BJ (cell line): ENCODE measurements at regions not wholly inside any gene's neighbourhood (a gene's known extent, or its start where the extent isn't known, plus 50 kb on each side); places are given as distances from the start of the nearest gene placed in this dataset.

Source experiments
- CTCF ChIA-PET: fragments of 350-600 bp; formaldehyde crosslinking; extraction: SDS; loops from one replicate; lab custom pipeline; 2021; ENCODE audit warnings: antibody characterized with exemption, inconsistent platforms; lab: Yijun Ruan, JAX
- POLR2A ChIA-PET: fragments of 300-600 bp; sonication (Branson Sonifier 250); formaldehyde crosslinking; extraction: SDS; loops from one replicate; lab custom pipeline; 2021; ENCODE audit warnings: antibody characterized with exemption; lab: Charles Lee
- DNase-seq: peaks from one replicate; pipeline ENCODE4 v3.0.0-alpha.2; 2011; ENCODE audit warnings: low read depth
- H3K27me3 ChIP-seq: 2 replicates; pipeline ENCODE4 v1.6.0; 2011; ENCODE audit warnings: low read length; ENCODE audit not compliant: control insufficient read depth, insufficient read depth
- H3K36me3 ChIP-seq: 2 replicates; pipeline ENCODE4 v1.5.1; 2011; ENCODE audit warnings: low read length; ENCODE audit not compliant: control insufficient read depth, insufficient read depth
- H3K4me3 ChIP-seq: 2 replicates; pipeline ENCODE4 v1.5.1; 2011; ENCODE audit warnings: low read depth, mild to moderate bottlenecking, control low read depth, low read length
- TF ChIP-seq, protein P1 (sequence below): IDR thresholded peaks from 2 replicates; pipeline ENCODE4 v1.5.1; 2011; ENCODE audit warnings: low read depth, mild to moderate bottlenecking, control low read depth, inconsistent platforms, low read length, moderate library complexity; ENCODE audit not compliant: insufficient read depth

DNA sequence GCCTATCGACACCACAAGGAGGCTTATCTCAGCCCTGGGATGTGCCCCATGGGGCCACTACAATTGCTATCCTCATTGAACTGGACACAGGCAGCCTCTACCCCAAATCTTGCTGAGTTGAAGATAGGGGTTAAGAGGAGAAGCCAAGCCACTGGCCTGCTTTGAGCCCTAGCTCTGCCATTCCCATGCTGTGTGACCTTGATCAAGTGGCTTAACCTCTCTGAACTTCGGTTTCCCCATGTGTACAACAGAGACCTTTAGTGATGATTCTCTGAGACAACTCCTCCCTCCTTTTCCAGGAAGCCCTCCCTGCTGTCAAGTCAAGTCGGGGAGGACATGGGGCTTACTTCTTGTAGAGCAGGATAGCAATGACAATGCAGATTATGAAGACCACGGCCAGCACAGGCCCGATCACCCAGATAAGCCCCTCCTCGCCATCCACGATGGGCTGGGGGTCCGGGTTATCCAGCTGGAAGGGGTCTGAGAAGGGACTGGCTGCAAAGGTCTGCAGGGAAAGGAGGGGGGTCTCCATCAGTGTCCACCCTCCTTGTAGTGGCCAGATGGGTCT lies 121.6 kb downstream of the PTPRS start:
- H3K4me3 ChIP-seq = no peak overlapping the region
- peaks cover 62% of the 10 kb centered on the region for H3K36me3 ChIP-seq
- TF ChIP-seq, protein P1, sequence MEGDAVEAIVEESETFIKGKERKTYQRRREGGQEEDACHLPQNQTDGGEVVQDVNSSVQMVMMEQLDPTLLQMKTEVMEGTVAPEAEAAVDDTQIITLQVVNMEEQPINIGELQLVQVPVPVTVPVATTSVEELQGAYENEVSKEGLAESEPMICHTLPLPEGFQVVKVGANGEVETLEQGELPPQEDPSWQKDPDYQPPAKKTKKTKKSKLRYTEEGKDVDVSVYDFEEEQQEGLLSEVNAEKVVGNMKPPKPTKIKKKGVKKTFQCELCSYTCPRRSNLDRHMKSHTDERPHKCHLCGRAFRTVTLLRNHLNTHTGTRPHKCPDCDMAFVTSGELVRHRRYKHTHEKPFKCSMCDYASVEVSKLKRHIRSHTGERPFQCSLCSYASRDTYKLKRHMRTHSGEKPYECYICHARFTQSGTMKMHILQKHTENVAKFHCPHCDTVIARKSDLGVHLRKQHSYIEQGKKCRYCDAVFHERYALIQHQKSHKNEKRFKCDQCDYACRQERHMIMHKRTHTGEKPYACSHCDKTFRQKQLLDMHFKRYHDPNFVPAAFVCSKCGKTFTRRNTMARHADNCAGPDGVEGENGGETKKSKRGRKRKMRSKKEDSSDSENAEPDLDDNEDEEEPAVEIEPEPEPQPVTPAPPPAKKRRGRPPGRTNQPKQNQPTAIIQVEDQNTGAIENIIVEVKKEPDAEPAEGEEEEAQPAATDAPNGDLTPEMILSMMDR = no peak
- DNase-seq = no peak
- POLR2A ChIA-PET = no interaction called here
- CTCF ChIA-PET = no interaction called here
- H3K27me3 ChIP-seq = no peaks in the 10 kb centered on the region

DNA sequence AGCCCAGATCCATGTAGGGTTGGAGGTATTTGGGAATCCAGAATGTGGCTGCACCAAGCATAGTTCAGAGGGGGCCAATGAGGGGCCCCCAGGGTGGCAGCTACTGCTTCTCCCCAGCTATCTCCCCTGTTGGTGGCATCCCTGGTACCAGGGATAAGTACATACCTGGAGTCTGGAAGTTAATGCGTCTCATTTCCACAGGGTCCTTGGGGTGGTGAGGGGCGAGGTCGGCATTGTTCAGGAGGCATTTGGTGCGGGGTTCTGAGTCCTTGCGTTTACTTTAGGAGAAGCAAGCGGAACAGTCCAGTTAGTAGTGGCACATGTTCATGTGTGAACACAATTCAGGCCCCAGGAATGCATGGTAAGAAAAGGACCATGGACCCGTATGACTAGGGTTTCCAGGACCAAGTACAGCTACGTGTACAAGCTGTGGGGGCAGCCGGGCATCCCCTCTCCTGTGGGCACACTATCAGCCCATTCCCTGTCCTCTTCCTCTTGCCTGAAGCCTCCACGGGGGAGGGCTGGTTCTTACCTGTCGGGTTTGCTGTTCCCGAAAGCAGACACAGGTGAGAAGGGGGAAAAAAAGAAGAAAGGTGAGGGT lies 122.3 kb downstream of the PTPRS start:
- TF ChIP-seq, protein P1 = no peak
- ChIA-PET CTCF (no interaction called here), POLR2A (no interaction called here)
- Histone ChIP-seq H3K4me3 (no peak overlapping the region), H3K36me3 (peaks cover 68% of the 10 kb centered on the region), H3K27me3 (no peaks in the 10 kb centered on the region)
- DNase-seq = no peak

DNA sequence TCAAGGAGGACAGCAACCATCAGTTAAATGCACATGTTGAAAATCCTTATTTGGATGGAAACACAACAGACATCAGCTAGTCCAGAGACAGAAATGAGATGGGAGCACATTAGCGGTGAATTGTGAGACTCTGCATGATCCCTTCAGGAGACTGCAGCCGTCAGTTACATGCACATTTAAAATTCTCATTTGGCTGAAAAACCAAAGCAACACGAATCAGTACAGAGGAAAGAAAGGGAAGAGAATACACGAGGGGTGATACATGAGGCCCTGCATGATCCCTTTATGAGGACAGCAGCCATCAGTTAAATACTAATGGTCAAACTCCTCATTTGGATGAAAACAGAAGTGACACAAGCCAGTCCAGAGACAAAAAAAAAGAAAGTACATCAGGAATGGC lies 123.4 kb downstream of the PTPRS start:
- POLR2A ChIA-PET = no interaction called here
- no peaks in the 10 kb centered on the region for H3K27me3 ChIP-seq
- DNase-seq = no peak
- TF ChIP-seq, protein P1 = no peak
- CTCF ChIA-PET = no interaction called here
- no peak overlapping the region for H3K4me3 ChIP-seq
- H3K36me3 ChIP-seq = peaks cover 74% of the 10 kb centered on the region

DNA sequence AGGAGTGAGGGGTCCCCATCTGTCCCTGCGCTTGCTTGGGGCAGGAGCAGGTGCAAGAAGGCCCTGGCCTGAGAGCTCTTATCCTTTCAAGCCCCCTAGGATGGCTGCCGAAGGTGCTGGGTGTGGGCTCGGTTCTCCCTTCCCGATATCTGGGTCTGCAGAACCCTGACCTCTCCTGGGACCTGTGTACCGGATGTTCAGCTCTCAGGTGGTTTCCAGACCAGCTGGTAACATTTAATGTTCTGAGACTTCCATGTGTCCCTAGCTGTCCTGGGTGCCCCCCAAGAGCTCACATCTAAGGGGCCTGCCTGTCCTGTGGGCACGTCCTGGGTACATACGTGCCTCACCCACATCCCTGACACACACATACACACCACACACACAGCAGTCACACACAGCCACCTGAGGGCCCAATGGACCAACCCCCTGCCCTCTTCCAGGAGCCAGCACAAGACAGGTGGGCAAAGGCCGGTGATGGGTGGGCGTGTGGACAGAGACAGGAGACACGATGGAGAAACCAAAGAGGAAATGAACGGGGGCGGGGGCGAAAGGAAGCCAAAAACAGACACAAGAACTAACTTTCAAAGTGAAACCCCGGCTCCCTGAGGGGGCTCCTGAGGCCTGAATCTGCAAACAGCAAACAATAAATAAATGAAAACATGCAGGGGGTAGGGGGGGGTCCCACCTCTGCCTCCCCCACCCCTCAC lies 124.3 kb downstream of the PTPRS start:
- Histone ChIP-seq H3K27me3 (no peaks in the 10 kb centered on the region), H3K36me3 (peaks cover 78% of the 10 kb centered on the region), H3K4me3 (no peak overlapping the region)
- DNase-seq = no peak
- CTCF ChIA-PET = no interaction called here
- POLR2A ChIA-PET = no interaction called here
- TF ChIP-seq, protein P1 = no peak

DNA sequence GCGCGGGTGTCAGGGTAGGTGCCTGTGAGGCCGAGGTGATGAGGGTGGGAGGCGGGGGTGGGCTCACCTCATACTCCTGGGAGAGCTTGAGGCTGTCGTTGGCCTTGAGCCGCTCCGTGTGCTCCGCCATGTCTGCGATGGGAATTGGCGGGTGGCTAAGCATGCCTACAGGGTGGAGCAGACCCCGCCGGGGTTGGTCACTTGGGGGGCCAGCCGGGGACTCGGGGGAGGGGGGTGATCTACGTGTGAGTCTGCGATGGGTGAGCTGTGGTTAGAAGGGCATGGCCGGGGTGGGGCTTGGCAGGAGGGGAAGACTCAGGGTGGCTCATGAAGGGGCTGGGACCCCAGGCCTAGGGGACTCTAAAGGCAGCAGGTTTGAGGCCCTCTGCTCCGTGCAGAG lies 125.2 kb downstream of the PTPRS start:
- TF ChIP-seq, protein P1 = no peak
- POLR2A ChIA-PET = no interaction called here
- no peak for DNase-seq
- peaks cover 76% of the 10 kb centered on the region for H3K36me3 ChIP-seq
- no peaks in the 10 kb centered on the region for H3K27me3 ChIP-seq
- CTCF ChIA-PET = no interaction called here
- no peak overlapping the region for H3K4me3 ChIP-seq
